H1 (cell line): ENCODE measurements at regions not wholly inside any gene's neighbourhood (a gene's known extent, or its start where the extent isn't known, plus 50 kb on each side); places are given as distances from the start of the nearest gene placed in this dataset.

Experiments used
- CTCF ChIA-PET: fragments of 300-600 bp; sonication (Branson Sonifier 250); formaldehyde crosslinking; loops from one replicate; lab custom pipeline; 2021; ENCODE audit not compliant: partially characterized antibody; lab: Charles Lee
- POLR2A ChIA-PET: fragments of 300-600 bp; sonication (Branson Sonifier 250); formaldehyde crosslinking; loops from one replicate; lab custom pipeline; 2021; ENCODE audit warnings: inconsistent platforms; ENCODE audit not compliant: partially characterized antibody; lab: Charles Lee
- DNase-seq, 2 experiments: peaks; one replicate each; pipeline versions ENCODE4 v3.0.0 to v3.0.0-alpha.2; 2010 to 2022; ENCODE audit warnings: low spot score in 2 of 2, low read depth in 1 of 2, mixed read lengths in 1 of 2
- FAIRE-seq: peaks from 2 replicates; lab custom pipeline; 2011; peaks lifted over from hg19 to GRCh38; lab: Jason Lieb, UNC
- H2AFZ ChIP-seq: 2 replicates; pipeline ENCODE4 v1.8.1; 2012; ENCODE audit warnings: low read length, inconsistent platforms
- H2AK5ac ChIP-seq: 2 replicates; pipeline ENCODE4 v1.6.1; 2013; ENCODE audit warnings: low read depth, low read length
- H2BK120ac ChIP-seq: replicated peaks from 2 replicates; pipeline ENCODE3; 2013; ENCODE audit warnings: low read depth, low read length, inconsistent platforms
- H2BK12ac ChIP-seq: 2 replicates; pipeline ENCODE4 v1.6.1; 2013; ENCODE audit warnings: low read depth, low read length
- H2BK15ac ChIP-seq: 2 replicates; pipeline ENCODE4 v1.6.1; 2013; ENCODE audit warnings: low read length
- H2BK20ac ChIP-seq: 2 replicates; pipeline ENCODE4 v1.6.1; 2013; ENCODE audit warnings: low read length
- H2BK5ac ChIP-seq: 2 replicates; pipeline ENCODE4 v1.6.1; 2013; ENCODE audit warnings: low read depth, low read length
- H3K14ac ChIP-seq: 2 replicates; pipeline ENCODE4 v1.6.1; 2013; ENCODE audit warnings: inconsistent platforms; ENCODE audit not compliant: insufficient read length
- H3K18ac ChIP-seq: 2 replicates; pipeline ENCODE4 v1.6.1; 2013; ENCODE audit warnings: low read length; ENCODE audit errors: extremely low read depth
- H3K23ac ChIP-seq: 2 replicates; pipeline ENCODE4 v1.6.1; 2013; ENCODE audit warnings: inconsistent platforms; ENCODE audit not compliant: insufficient read length
- H3K23me2 ChIP-seq: 2 replicates; pipeline ENCODE4 v1.6.1; 2013; ENCODE audit warnings: low read depth, low read length
- H3K27ac ChIP-seq: 2 replicates; pipeline ENCODE4 v1.6.1; 2011; ENCODE audit warnings: low read depth, low read length, inconsistent platforms
- H3K27me3 ChIP-seq, 4 experiments: replicated peaks in 1 of 4; 1 replicate in 1 of 4; 2 replicates in 3 of 4; pipeline versions ENCODE4 v1.6.1 to v1.8.1; 2011 to 2013; ENCODE audit warnings: low read length in 3 of 4, mild to moderate bottlenecking in 3 of 4, inconsistent platforms in 2 of 4, mixed read lengths in 2 of 4, moderate library complexity in 1 of 4; ENCODE audit not compliant: control insufficient read depth in 3 of 4, insufficient read depth in 3 of 4; ENCODE audit errors: extremely low read depth in 1 of 4
- H3K36me3 ChIP-seq, 4 experiments: 2 replicates each; pipeline versions ENCODE4 v1.6.1 to v1.8.1; 2011 to 2013; ENCODE audit warnings: mild to moderate bottlenecking in 4 of 4, low read length in 3 of 4, moderate library complexity in 2 of 4, control low read depth in 1 of 4, inconsistent platforms in 1 of 4; ENCODE audit not compliant: insufficient read depth in 4 of 4, control insufficient read depth in 2 of 4
- H3K4ac ChIP-seq: replicated peaks from 2 replicates; pipeline ENCODE3; 2013; ENCODE audit warnings: low read length, low read depth, mixed read lengths, inconsistent platforms; ENCODE audit not compliant: insufficient read length
- H3K4me1 ChIP-seq, 4 experiments: replicated peaks in 1 of 4; 1 replicate in 1 of 4; 2 replicates in 3 of 4; pipeline versions ENCODE4 v1.6.1 to v1.8.1; 2011 to 2013; ENCODE audit warnings: low read length in 3 of 4, inconsistent platforms in 2 of 4, mixed read lengths in 1 of 4; ENCODE audit not compliant: insufficient read depth in 4 of 4, control insufficient read depth in 3 of 4
- H3K4me2 ChIP-seq, 2 experiments: 2 replicates each; pipeline versions ENCODE4 v1.6.1 to v1.8.1; 2011 to 2013; ENCODE audit warnings: low read depth in 2 of 2, low read length in 2 of 2, control low read depth in 1 of 2, inconsistent platforms in 1 of 2, mild to moderate bottlenecking in 1 of 2; ENCODE audit not compliant: insufficient read depth in 1 of 2
- H3K4me3 ChIP-seq, 4 experiments: fragments of 200-600, 300-600 bp in 1 of 4; sonication (generic), shearing (Covaris generic), sonication (Bioruptor Twin) in 1 of 4; 2 replicates each; pipeline versions ENCODE4 v1.5.1 to v1.8.1; 2011 to 2016; ENCODE audit warnings: low read length in 4 of 4, low read depth in 3 of 4, control low read depth in 2 of 4, inconsistent platforms in 2 of 4, mild to moderate bottlenecking in 2 of 4, mixed read lengths in 1 of 4, moderate library complexity in 1 of 4; ENCODE audit not compliant: insufficient read depth in 2 of 4; ENCODE audit errors: extremely low read depth in 1 of 4
- H3K56ac ChIP-seq: replicated peaks from 2 replicates; pipeline ENCODE3; 2013; ENCODE audit warnings: low read depth, mild to moderate bottlenecking, mixed read lengths, low read length, inconsistent platforms; ENCODE audit not compliant: insufficient read length
- H3K79me1 ChIP-seq: 2 replicates; pipeline ENCODE4 v1.6.1; 2013; ENCODE audit warnings: low read depth, low read length, control low read depth
- H3K79me2 ChIP-seq, 2 experiments: 2 replicates each; pipeline versions ENCODE4 v1.6.1 to v1.8.1; 2012 to 2013; ENCODE audit warnings: low read length in 2 of 2, mild to moderate bottlenecking in 2 of 2, inconsistent platforms in 1 of 2; ENCODE audit not compliant: insufficient read depth in 2 of 2, control insufficient read depth in 1 of 2
- H3K9ac ChIP-seq, 4 experiments: replicated peaks in 1 of 4; 1 replicate in 1 of 4; 2 replicates in 3 of 4; pipeline versions ENCODE4 v1.6.1 to v1.8.1; 2011 to 2013; ENCODE audit warnings: low read depth in 3 of 4, low read length in 3 of 4, control low read depth in 2 of 4, mild to moderate bottlenecking in 2 of 4, moderate library complexity in 2 of 4, inconsistent platforms in 1 of 4; ENCODE audit errors: extremely low read depth in 1 of 4
- H3K9me3 ChIP-seq, 2 experiments: 2 replicates each; pipeline versions ENCODE4 v1.6.1 to v1.8.1; 2012 to 2013; ENCODE audit warnings: mild to moderate bottlenecking in 2 of 2, moderate library complexity in 2 of 2, control low read depth in 1 of 2, inconsistent platforms in 1 of 2, low read depth in 1 of 2, low read length in 1 of 2, mixed read lengths in 1 of 2; ENCODE audit not compliant: insufficient read depth in 2 of 2
- H4K20me1 ChIP-seq, 2 experiments: replicated peaks in 1 of 2; 2 replicates each; pipeline versions ENCODE3 to v1.8.1; 2011 to 2013; ENCODE audit warnings: inconsistent platforms in 2 of 2, low read length in 2 of 2, mild to moderate bottlenecking in 1 of 2; ENCODE audit not compliant: insufficient read depth in 2 of 2, control insufficient read depth in 1 of 2
- H4K5ac ChIP-seq: 2 replicates; pipeline ENCODE4 v1.6.1; 2013; ENCODE audit warnings: low read length, low read depth, mixed read lengths, inconsistent platforms; ENCODE audit not compliant: insufficient read length
- H4K8ac ChIP-seq: 2 replicates; pipeline ENCODE4 v1.8.0; 2013; ENCODE audit warnings: mild to moderate bottlenecking, moderate library complexity, low read length, inconsistent platforms; ENCODE audit not compliant: insufficient read depth; ENCODE audit errors: extremely low read depth
- H4K91ac ChIP-seq: replicated peaks from 2 replicates; pipeline ENCODE3; 2013; ENCODE audit warnings: low read length, mixed read lengths, inconsistent platforms; ENCODE audit not compliant: insufficient read length
- BRCA1 ChIP-seq: IDR thresholded peaks from 2 replicates; pipeline ENCODE4 v1.6.1; 2012; ENCODE audit warnings: low read depth, low read length, improper control_type of control experiment
- CEBPB ChIP-seq: IDR thresholded peaks from 2 replicates; pipeline ENCODE4 v1.6.1; 2012; ENCODE audit warnings: low read depth, low read length
- EZH2 ChIP-seq: fragments of 200-600 bp; sonication (generic); IDR thresholded peaks from 2 replicates; pipeline ENCODE4 v1.7.1; 2012; ENCODE audit warnings: low read depth, mild to moderate bottlenecking, moderate library complexity, low read length, inconsistent platforms; ENCODE audit not compliant: severe bottlenecking
- HDAC2 ChIP-seq, 2 experiments: fragments of 300-600 bp in 1 of 2; sonication (generic) in 1 of 2; IDR thresholded peaks; 2 replicates each; pipeline ENCODE4 v1.6.1; 2011 to 2012; ENCODE audit warnings: low read depth in 2 of 2, low read length in 2 of 2, mild to moderate bottlenecking in 2 of 2, moderate library complexity in 2 of 2, borderline replicate concordance in 1 of 2, inconsistent platforms in 1 of 2
- JUN ChIP-seq: IDR thresholded peaks from 2 replicates; pipeline ENCODE4 v1.6.1; 2011; ENCODE audit warnings: low read depth, mild to moderate bottlenecking, improper control_type of control experiment, low read length
- JUND ChIP-seq: IDR thresholded peaks from 2 replicates; pipeline ENCODE4 v1.6.1; 2011; ENCODE audit warnings: mild to moderate bottlenecking, improper control_type of control experiment, low read length
- KDM1A ChIP-seq: fragments of 200-600, 300-600 bp; sonication (generic); IDR thresholded peaks from 2 replicates; pipeline ENCODE4 v1.7.1; 2016; ENCODE audit warnings: mild to moderate bottlenecking, low read length, borderline replicate concordance
- KDM4A ChIP-seq: IDR thresholded peaks from one replicate; pipeline ENCODE4 v1.7.1; 2012; ENCODE audit warnings: low read depth, mild to moderate bottlenecking, moderate library complexity, low read length, inconsistent platforms; ENCODE audit not compliant: severe bottlenecking
- MAX ChIP-seq: IDR thresholded peaks from 2 replicates; pipeline ENCODE4 v1.6.1; 2012; ENCODE audit warnings: inconsistent platforms
- NANOG ChIP-seq: IDR thresholded peaks from 2 replicates; pipeline ENCODE4 v1.6.1; 2011; ENCODE audit warnings: low read length, low read depth, mild to moderate bottlenecking, inconsistent platforms; ENCODE audit not compliant: insufficient read depth, poor library complexity, severe bottlenecking
- PHF8 ChIP-seq: fragments of 200-600 bp; sonication (generic); conservative IDR thresholded peaks from 2 replicates; pipeline ENCODE4 v1.7.1; 2012; ENCODE audit warnings: low read depth, mild to moderate bottlenecking, inconsistent platforms, low read length, moderate library complexity
- RXRA ChIP-seq: IDR thresholded peaks from 2 replicates; pipeline ENCODE4 v1.6.1; 2011; ENCODE audit warnings: low read depth, mild to moderate bottlenecking, low read length, moderate library complexity; ENCODE audit not compliant: insufficient read depth
- SP2 ChIP-seq: IDR thresholded peaks from 2 replicates; pipeline ENCODE4 v1.6.1; 2012; ENCODE audit warnings: mild to moderate bottlenecking, low read length, inconsistent platforms
- TEAD4 ChIP-seq: IDR thresholded peaks from 2 replicates; pipeline ENCODE4 v1.6.1; 2012; ENCODE audit warnings: low read depth, low read length, inconsistent platforms, mixed read lengths
- WGBS, 2 experiments: shearing (Covaris generic) in 1 of 2; methylation state at CpG; one replicate each; pipeline versions ENCODE4 v1.1.6 to v1.1.7; 2013 to 2015; ENCODE audit warnings: low lambda C conversion rate in 2 of 2, mixed read lengths in 2 of 2, inconsistent platforms in 1 of 2, low coverage in 1 of 2, missing lambda C conversion rate in 1 of 2; ENCODE audit not compliant: insufficient replicate concordance in 2 of 2, insufficient coverage in 1 of 2, insufficient read length in 1 of 2; ENCODE audit errors: extremely low coverage in 1 of 2, missing lambda C conversion rate in 1 of 2; 5-methylcytosine and 5-hydroxymethylcytosine counted together

- Histone ChIP-seq H2BK5ac (no peak overlapping the region), H4K8ac (no peak overlapping the region), H3K23ac (no peak overlapping the region), H2BK120ac (no peak overlapping the region), H2BK20ac (no peak overlapping the region), H3K56ac (no peak overlapping the region), H2BK12ac (no peak overlapping the region), H3K4me1 (no peaks in the 10 kb centered on the region), H3K36me3 (no peaks in the 10 kb centered on the region), H3K27ac (no peak overlapping the region), H3K79me2 (no peaks in the 10 kb centered on the region), H3K23me2 (peaks cover 8% of the 10 kb centered on the region; the same call in 1 of the 2 replicates), H4K91ac (no peak overlapping the region), H3K4ac (no peak overlapping the region), H2BK15ac (no peak overlapping the region), H4K5ac (no peak overlapping the region), H4K20me1 (peaks cover 0 to 4% of the 10 kb centered on the region in 2 experiments), H3K27me3 (peaks cover 0 to 2% (median 0%) of the 10 kb centered on the region in 4 experiments; a peak in 3 of 7 replicates), H3K14ac (no peak overlapping the region), H3K9ac (no peak overlapping the region), H2AFZ (no peak overlapping the region), H3K9me3 (no peaks in the 10 kb centered on the region), H3K4me3 (no peak overlapping the region), H2AK5ac (no peak overlapping the region), H3K4me2 (no peak overlapping the region), H3K79me1 (peaks cover 2% of the 10 kb centered on the region; the same call in 1 of the 2 replicates), H3K18ac (no peak overlapping the region)
- FAIRE-seq, result no peak
- no peak for DNase-seq
- ChIA-PET CTCF (interaction anchor here (0.9 kb wide), 1 partner anchor 14 kb away, joined by 3 read pairs; no protein-coding TSS in a partner anchor), POLR2A (no interaction called here)
- WGBS, 2 experiments, result 95% methylated on average over 3 of the region's 3 CpGs; no CpG with 5 or more reads in 1 of the 2 experiments
- TF ChIP-seq BRCA1 (no peak), SP2 (no peak), CEBPB (no peak), KDM4A (no peak), TEAD4 (no peak), EZH2 (no peak), JUN (no peak), NANOG (no peak), HDAC2 (IDR thresholded peaks at IDR 0.05; ENCODE audit: borderline replicate concordance in 1 of 2, low read depth in 2 of 2, low read length in 2 of 2) (peak in 1 of 2 experiments; percentile 57; a peak in 1 of 4 replicates), MAX (no peak), JUND (no peak), KDM1A (peak; percentile 84; the same call in 1 of the 2 replicates), PHF8 (no peak), RXRA (no peak)
These were observed 58.0 kb upstream of the CD82 start for GRCh38 chr11:44507491-44507890.
